ENCODE measurements at regions not wholly inside any gene's neighbourhood (a gene's known extent, or its start where the extent isn't known, plus 50 kb on each side); places are given as distances from the start of the nearest gene placed in this dataset.

- no peak for DNase-seq
These were observed 52.7 kb upstream of the ELL2 start for GRCh38 chr5:96014395-96014794.

DNA sequence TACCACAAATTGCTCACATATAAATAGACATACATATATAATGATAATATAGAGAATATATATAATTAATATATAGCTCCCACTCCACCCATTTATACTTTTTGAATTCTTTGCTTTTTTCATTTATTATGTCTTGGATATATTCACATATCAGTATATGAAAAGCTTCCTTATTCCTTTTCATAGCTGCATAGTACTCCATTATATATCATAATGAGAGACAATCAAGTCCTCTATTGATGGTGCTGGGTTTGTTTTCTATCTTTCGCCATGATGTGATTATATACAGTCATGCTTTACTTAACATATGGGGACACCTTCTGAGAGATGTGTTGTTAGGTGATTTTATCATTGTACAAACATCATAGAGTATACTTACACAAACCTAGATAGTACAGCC, 51.6 kb upstream of the ELL2 start:
- DNase-seq: no peak

- DNase-seq: no peak
These were observed 50.7 kb upstream of the ELL2 start for GRCh38 chr5:96012399-96012798.

Data from NCI-H1105 (cell line).